A549 (cell line): ENCODE measurements at regions not wholly inside any gene's neighbourhood (a gene's known extent, or its start where the extent isn't known, plus 50 kb on each side); places are given as distances from the start of the nearest gene placed in this dataset.

Source experiments
- BCL3 ChIP-seq: fragments of >200 bp; sonication (Bioruptor Twin); formaldehyde crosslinking; IDR thresholded peaks from 3 replicates; pipeline ENCODE4 v1.6.1; 2016
- CEBPB ChIP-seq, 2 experiments: fragments of >200 bp in 1 of 2; sonication (Bioruptor Twin) in 1 of 2; formaldehyde crosslinking in 1 of 2; IDR thresholded peaks; 2 replicates each; pipeline ENCODE4 v1.6.1; 2012 to 2016
- CTCF ChIP-seq: fragments of >200 bp; sonication (Bioruptor Twin); formaldehyde crosslinking; IDR thresholded peaks from 3 replicates; pipeline ENCODE4 v1.5.1; 2016
- E2F6 ChIP-seq: IDR thresholded peaks from 2 replicates; pipeline ENCODE4 v1.6.1; 2012; ENCODE audit warnings: low read depth, borderline replicate concordance
- EP300 ChIP-seq, 2 experiments: fragments of >200 bp; sonication (Bioruptor Twin); formaldehyde crosslinking; IDR thresholded peaks; 2 replicates in 1 of 2; 3 replicates in 1 of 2; pipeline ENCODE4 v1.6.1; 2016 to 2017
- MYC ChIP-seq: IDR thresholded peaks from 2 replicates; pipeline ENCODE4 v1.6.1; 2012; ENCODE audit warnings: mild to moderate bottlenecking, inconsistent platforms, low read length, improper control_type of control experiment, borderline replicate concordance
- PBX3 ChIP-seq: IDR thresholded peaks from 2 replicates; pipeline ENCODE4 v1.6.1; 2012
- POLR2A ChIP-seq: IDR thresholded peaks from 2 replicates; pipeline ENCODE4 v1.6.1; 2012; ENCODE audit warnings: mild to moderate bottlenecking, low read length
- RAD21 ChIP-seq, 2 experiments: fragments of >200 bp in 1 of 2; sonication (Bioruptor Twin) in 1 of 2; formaldehyde crosslinking in 1 of 2; IDR thresholded peaks in 1 of 2; conservative IDR thresholded peaks in 1 of 2; 2 replicates in 1 of 2; 3 replicates in 1 of 2; pipeline ENCODE4 v1.6.1; 2012 to 2018; ENCODE audit warnings: inconsistent platforms in 1 of 2
- REST ChIP-seq: fragments of 200-600 bp; sonication (generic); IDR thresholded peaks from 2 replicates; pipeline ENCODE4 v1.6.1; 2016; ENCODE audit warnings: antibody characterized with exemption, mild to moderate bottlenecking, moderate library complexity
- SMC3 ChIP-seq: fragments of >200 bp; sonication (Bioruptor Twin); formaldehyde crosslinking; IDR thresholded peaks from 3 replicates; pipeline ENCODE4 v1.6.1; 2018; ENCODE audit warnings: inconsistent platforms
- ZNF302 ChIP-seq: fragments of 250-450 bp; sonication (Bioruptor Pico); IDR thresholded peaks from 2 replicates; pipeline ENCODE4 v1.9.0; 2021; ENCODE audit warnings: inconsistent platforms, mild to moderate bottlenecking, moderate library complexity

- TF ChIP-seq CTCF (no peak), RAD21 (conservative IDR thresholded peaks at IDR 0.05 in 1 of 2, IDR thresholded peaks at IDR 0.05 in 1 of 2) (no peak), POLR2A (no peak), SMC3 (no peak), EP300 (IDR thresholded peaks at IDR 0.05) (no peak), ZNF302 (CRISPR knock-in tag) (no peak), E2F6 (no peak), MYC (no peak), PBX3 (no peak), CEBPB (IDR thresholded peaks at IDR 0.05) (no peak), REST (no peak), BCL3 (no peak)
Observed at GRCh38 chr3:75894234-75894633, 108.9 kb upstream of the ZNF717 start.
